ENCODE measurements at regions not wholly inside any gene's neighbourhood (a gene's known extent, or its start where the extent isn't known, plus 50 kb on each side); places are given as distances from the start of the nearest gene placed in this dataset.

GRCh38 chr14:38762426-38762825, 340.6 kb downstream of the SEC23A start:
- DNase-seq, result no peak

DNA sequence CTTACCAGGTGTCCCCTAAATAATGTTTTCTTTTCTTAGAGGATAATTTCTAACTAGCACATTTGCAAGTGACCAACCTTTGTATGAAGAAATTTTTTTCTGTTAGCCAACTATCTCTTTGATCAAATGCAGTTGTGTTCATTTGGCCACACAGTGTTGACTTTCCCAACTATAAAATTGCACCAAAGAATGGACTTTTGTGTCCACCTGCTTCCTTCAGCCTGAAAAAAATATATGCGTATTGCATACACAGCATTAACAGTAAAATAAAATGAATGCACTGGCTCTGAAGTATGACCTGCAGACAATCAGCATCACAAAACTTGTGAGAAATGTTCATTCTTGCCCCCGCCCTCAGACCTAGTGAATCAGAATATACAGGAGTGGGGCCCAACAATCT, 342.0 kb downstream of the SEC23A start:
- DNase-seq, result no peak

- no peak for DNase-seq
These were observed 344.4 kb downstream of the SEC23A start for GRCh38 chr14:38758661-38759060.

GRCh38 chr14:38755036-38755435, 348.0 kb downstream of the SEC23A start:
- DNase-seq, result no peak

DNA sequence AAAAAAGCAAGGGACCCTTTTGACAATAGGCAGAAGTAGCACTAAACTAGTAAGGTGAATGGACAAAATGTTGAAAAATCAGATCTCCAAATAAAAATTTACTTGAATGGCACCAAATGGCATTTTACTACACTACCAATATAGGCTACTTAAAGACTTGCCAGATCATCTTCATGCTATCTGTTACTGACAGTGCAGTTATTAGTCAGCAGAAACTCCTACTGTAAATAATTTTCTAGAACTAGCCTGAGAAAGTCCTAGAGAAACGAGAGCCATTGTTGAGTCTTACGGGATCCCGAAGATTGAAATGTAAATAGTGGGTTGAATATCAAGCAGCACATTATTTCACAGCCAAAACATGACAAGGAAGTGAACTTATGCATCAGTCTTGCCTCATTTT, 350.3 kb downstream of the SEC23A start:
- no peak for DNase-seq

- no peak for DNase-seq
These were observed 350.7 kb downstream of the SEC23A start for GRCh38 chr14:38752341-38752740.

- no peak for DNase-seq
These were observed 351.6 kb downstream of the SEC23A start for GRCh38 chr14:38751459-38751858.

DNA sequence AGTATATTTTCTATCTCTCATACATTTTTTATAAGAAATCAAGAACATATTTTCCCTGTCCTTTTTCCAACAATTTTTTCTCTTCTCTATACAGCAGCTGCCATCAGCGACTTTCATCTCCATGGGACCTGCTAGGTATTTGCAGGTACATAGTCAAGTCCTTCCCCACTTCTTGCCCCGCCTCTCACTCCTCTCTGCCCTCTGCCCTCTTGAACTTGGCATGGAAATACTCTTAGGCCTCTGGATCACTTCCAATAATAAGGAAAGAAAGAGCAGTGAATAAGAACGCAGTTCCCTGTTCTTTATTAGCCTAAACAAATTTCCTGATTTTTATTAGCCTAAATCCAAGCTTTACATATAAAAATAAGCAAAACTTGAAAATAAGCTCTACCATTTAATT, 353.1 kb downstream of the SEC23A start:
- no peak for DNase-seq

- no peak for DNase-seq
These were observed 357.2 kb downstream of the SEC23A start for GRCh38 chr14:38745861-38746260.

GRCh38 chr14:38743966-38744584, 359.0 kb downstream of the SEC23A start:
- DNase-seq, result no peak

DNA sequence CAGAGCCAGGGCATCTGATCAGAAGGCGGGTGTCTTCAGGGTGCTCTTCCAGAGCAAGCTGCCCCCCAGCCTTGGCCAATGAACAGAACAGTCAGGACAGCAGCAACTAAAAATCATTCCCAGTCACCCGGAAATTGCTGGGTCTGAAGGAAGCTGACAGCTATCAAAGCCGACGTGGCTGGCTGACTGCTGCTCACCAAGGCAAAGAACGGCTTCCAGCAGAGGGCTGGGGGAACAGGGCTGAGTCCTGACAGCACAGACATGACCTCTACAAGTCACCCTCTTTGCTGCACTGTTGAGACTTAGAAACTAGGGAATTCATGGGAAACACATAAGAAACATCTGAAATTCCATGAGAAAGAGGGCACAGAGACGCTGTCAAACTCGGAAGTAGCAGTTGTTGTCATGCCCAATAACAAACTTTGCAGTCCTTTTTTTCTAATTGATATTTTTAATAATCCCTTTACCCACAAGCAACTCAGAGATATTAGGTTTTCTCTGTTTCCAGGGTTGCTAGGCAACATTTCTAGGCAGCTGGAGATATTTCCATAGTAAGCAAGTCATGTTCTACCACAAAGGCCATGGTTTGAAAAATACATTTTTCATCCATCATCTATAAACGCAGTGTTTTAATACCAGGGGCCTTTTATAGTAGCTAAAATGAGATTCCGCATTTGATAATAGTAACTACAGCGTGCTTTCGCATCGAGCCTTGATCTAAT, 365.2 kb downstream of the SEC23A start:
- no peak for DNase-seq

GRCh38 chr14:38735005-38735404, 368.0 kb downstream of the SEC23A start:
- no peak for DNase-seq

GRCh38 chr14:38731962-38732361, 371.1 kb downstream of the SEC23A start:
- no peak for DNase-seq

DNA sequence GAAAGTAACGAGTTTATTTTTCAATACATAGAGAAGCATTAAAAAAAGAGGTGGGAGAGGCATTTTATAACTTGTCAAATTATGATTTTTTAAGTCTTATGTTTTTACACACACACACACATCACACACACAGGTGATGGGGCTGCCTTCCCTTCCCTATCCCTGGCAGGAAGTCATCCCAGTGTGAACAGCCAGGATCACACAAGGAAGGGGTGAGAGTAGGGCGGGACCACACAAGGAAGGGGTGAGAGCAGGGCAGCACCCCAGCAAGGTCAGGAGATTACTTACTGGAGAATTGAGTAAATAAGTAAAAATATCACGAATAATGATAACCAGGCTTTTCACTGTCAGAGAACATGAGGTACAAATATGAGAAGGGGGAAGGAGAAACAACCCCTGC, 372.6 kb downstream of the SEC23A start:
- DNase-seq, result no peak

DNA sequence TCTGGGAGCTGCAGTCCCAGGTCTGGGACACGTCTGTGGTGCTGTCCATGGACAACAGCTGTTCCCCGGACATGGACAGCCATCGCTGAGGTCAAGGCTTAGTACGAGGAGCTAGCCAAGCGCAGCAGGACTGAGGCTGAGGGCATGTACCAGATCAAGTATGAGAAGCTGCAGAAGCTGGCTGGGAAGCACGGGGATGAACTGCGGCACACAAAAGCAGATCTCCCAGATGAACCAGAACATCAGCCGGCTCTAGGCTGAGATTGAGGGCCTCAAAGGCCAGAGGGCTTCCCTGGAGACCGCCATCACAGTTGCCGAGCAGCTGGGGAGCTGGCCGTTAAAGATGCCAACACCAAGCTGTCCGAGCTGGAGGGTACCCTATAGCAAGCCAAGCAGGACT, 375.3 kb downstream of the SEC23A start:
- DNase-seq, result no peak

DNA sequence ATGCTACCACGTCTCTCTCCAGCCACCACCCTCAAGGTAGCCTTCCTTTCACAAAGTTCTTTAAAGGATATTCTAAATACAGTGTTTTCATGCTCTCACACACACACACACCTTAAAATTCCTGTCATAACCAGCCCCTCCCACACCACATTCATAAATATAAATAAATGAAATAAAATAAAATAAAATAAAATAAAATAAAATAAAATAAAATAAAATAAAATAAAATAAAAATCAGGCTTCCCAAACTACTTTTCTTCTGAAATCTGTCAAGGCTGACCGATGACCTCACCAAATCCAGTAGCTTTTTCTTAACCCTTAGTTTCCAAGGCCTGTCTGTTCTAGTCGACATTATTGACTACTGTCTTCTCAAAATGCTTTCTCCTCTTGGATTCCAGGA, 378.4 kb downstream of the SEC23A start:
- no peak for DNase-seq

DNA sequence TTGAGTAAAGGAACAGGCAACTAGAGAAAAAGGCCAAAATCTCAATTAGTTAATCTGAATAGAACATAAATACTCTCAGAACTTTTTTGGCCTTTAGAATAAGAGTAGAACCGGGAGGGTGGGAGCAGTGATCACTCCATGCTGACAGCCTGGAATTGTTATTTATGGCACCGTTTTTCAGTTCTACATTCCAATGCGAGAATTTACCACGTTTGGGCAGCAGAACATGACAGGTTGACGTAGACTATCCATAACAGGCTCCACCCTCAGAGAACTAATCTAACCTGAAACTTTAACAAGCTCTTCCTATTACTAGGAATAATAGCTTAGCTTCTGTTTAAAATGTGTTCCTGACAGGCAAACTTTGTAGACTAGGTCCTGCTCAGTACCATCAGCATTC, 379.1 kb downstream of the SEC23A start:
- no peak for DNase-seq

DNA sequence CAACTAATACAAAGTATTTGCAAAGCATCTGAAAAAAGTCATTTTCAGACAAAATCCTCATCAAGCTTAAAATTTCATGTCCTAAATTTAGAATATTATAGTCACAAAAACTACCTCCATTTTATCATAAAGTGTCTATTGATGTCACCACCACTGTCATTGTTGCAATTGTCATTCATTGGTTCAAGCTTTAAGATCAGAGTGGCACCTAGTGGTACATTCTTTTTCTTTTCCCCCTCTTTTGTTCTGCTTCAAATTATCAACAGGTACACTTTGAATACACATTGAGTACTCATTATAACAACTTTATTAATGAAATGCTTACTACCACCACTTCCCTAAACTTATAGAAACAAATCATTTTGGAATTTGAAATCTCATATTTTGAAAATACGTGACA, 379.8 kb downstream of the SEC23A start:
- DNase-seq, result no peak

DNA sequence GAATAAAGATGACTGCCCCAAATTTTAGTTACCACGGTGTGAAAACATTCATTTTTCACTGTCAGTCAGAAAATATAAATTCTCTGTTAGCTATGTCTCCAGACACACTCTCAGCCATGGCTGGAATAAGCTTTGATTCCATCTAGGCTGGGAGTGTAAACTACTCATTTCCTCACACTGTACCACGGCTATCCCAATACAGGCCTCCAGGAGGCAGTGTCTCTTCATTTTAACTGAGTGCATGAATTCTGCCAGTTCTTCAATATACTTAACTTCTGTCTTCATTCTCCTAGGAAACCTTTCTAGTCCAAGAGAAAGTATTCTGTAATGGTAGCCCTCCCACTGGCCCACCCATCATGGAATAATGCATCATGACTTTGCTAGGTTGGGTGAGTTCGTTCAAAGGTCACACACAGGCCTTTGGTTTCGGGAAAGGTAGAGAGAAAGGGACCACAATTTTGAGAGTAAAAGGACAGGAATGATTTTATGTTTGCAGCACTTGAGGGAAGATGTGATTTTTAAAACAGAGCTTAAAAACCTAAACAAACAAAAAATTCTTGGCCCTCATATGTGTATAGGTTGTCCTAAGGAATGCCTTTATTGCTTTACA, 381.1 kb downstream of the SEC23A start:
- no peak for DNase-seq

DNA sequence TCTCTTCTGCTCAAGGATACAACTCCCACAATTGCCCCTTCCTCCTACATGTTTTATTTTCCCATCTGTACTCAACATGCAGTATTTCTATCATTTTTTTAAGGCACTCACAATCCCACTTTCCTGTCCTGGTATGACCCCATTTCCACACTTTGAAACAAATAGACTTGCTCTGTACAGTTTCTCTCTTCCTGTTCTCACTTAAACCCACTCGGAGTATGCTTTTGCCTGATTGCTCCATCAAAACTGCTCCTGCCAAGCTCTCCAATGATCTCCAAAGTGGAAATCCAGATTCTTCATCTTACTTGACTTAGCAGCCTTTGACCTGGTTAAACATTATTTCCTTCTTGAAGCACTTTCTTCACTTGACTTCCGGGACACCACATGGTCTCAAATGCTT, 384.5 kb downstream of the SEC23A start:
- no peak for DNase-seq

- DNase-seq, result no peak
These were observed 386.1 kb downstream of the SEC23A start for GRCh38 chr14:38716926-38717325.

DNA sequence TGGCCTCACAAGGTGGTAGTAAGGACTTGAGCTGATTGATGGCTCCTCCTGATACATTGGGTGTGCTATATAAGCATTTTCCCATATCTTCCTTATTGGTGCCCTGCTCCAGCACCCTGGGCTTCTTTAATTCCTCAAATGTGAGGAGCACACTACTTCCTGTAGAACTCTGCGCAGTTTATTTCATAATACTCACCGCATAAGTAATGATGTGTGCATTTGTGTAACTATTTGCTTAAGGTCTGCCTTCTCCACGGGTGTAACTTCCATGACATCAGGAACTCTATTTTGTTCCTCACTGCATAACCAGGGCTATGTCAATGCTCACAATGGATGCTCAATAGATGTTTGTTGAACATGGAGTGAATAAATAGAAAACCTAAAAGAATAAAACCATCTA, 392.2 kb downstream of the SEC23A start:
- no peak for DNase-seq

DNA sequence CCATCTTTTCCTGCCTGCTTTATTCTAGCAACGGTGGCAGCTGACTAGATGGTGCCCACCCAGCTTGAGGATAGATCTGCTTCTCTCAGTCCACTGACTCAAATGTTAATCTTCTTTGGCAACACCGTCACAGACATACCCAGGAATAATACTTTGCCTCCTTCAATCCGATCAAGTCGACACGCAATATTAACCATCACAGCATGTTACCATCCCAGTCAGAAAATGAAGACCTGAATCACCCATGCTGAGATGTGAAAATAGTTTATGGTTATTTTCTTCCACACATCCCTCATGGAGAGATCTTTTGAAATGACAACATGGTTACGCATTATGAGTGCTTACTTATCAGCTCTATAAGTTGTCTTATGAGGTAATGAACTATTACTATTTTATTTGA, 392.8 kb downstream of the SEC23A start:
- DNase-seq, result no peak

DNA sequence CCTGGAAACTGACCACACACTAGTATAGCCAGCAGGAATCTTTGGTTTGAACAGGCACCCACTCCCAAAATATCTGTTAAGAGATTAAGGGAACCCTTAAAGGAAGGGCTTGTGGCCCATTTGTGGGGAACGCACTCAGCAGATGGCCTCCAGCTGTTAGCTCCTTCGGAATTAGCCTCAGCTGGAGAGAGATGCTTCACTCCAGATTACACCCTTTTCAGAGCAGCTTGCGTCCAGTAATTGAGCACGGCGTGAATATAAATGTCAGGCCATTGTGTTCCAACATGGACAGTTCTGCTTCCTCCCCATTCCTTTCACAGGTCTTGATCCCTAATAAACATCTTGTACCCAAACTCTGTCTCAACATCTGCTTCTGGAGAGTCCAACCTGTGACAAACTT, 397.8 kb downstream of the SEC23A start:
- DNase-seq, result no peak

GRCh38 chr14:38704220-38704619, 398.8 kb downstream of the SEC23A start:
- DNase-seq, result no peak
